Activated CD8-positive, alpha-beta memory T cell treated with anti-CD3 and anti-CD28 coated beads for 1 hour (primary cell): ENCODE measurements at regions not wholly inside any gene's neighbourhood (a gene's known extent, or its start where the extent isn't known, plus 50 kb on each side); places are given as distances from the start of the nearest gene placed in this dataset.

Experiments used
- DNase-seq, 2 donors: peaks; one replicate each; pipeline ENCODE4 v3.0.0-alpha.2; 2020; ENCODE audit warnings: low read depth in 1 of 2; ENCODE audit errors: extremely low read depth in 1 of 2

- no peak for DNase-seq
Observed at GRCh38 chr21:24826822-24827221, 780.5 kb downstream of the MRPL39 start.

- DNase-seq: no peak
Observed at GRCh38 chr21:24825348-24825747, 781.9 kb downstream of the MRPL39 start.

- DNase-seq: no peak
Observed at GRCh38 chr21:24824209-24824608, 783.1 kb downstream of the MRPL39 start.

- no peak for DNase-seq
Observed at GRCh38 chr21:24823247-24823646, 784.0 kb downstream of the MRPL39 start.

GRCh38 chr21:24785033-24785432 is 822.2 kb downstream of the MRPL39 start:
- DNase-seq: no peak

- DNase-seq: no peak
Observed at GRCh38 chr21:24781146-24781545, 826.1 kb downstream of the MRPL39 start.

- DNase-seq: no peak
Observed at GRCh38 chr21:24759348-24760075, 847.8 kb downstream of the MRPL39 start.

GRCh38 chr21:24738063-24738462 is 869.2 kb downstream of the MRPL39 start:
- no peak for DNase-seq

- no peak for DNase-seq
Observed at GRCh38 chr21:24737296-24737850, 869.9 kb downstream of the MRPL39 start.

- DNase-seq: no peak
Observed at GRCh38 chr21:24730661-24731060, 876.6 kb downstream of the MRPL39 start.

- no peak for DNase-seq
Observed at GRCh38 chr21:24729568-24729967, 877.7 kb downstream of the MRPL39 start.

- DNase-seq: no peak
Observed at GRCh38 chr21:24727803-24728440, 879.4 kb downstream of the MRPL39 start.

GRCh38 chr21:24716281-24716918 is 890.9 kb downstream of the MRPL39 start:
- DNase-seq: no peak

GRCh38 chr21:24714646-24715200 is 892.6 kb downstream of the MRPL39 start:
- DNase-seq: no peak

- no peak for DNase-seq
Observed at GRCh38 chr21:24705201-24705600, 902.1 kb downstream of the MRPL39 start.

- DNase-seq: no peak
Observed at GRCh38 chr21:24693779-24694178, 913.5 kb downstream of the MRPL39 start.

- DNase-seq: no peak
Observed at GRCh38 chr21:24681456-24681855, 925.8 kb downstream of the MRPL39 start.

- DNase-seq: no peak
Observed at GRCh38 chr21:24671901-24672300, 935.4 kb downstream of the MRPL39 start.

GRCh38 chr21:24658926-24659325 is 948.4 kb downstream of the MRPL39 start:
- DNase-seq: no peak

- no peak for DNase-seq
Observed at GRCh38 chr21:24658026-24658425, 949.3 kb downstream of the MRPL39 start.

- no peak for DNase-seq
Observed at GRCh38 chr21:24649691-24650090, 957.6 kb downstream of the MRPL39 start.
